Stimulated activated CD4-positive, alpha-beta T cell treated with anti-CD3 and anti-CD28 coated beads, TNF-alpha, amount 100 ng/mL, for 4 hours (primary cell): ENCODE measurements at regions not wholly inside any gene's neighbourhood (a gene's known extent, or its start where the extent isn't known, plus 50 kb on each side); places are given as distances from the start of the nearest gene placed in this dataset.

ENCODE experiments used
- DNase-seq, 3 experiments: peaks; one replicate each; pipeline ENCODE4 v3.0.0-alpha.2; 2020; ENCODE audit warnings: low read depth in 3 of 3

DNA sequence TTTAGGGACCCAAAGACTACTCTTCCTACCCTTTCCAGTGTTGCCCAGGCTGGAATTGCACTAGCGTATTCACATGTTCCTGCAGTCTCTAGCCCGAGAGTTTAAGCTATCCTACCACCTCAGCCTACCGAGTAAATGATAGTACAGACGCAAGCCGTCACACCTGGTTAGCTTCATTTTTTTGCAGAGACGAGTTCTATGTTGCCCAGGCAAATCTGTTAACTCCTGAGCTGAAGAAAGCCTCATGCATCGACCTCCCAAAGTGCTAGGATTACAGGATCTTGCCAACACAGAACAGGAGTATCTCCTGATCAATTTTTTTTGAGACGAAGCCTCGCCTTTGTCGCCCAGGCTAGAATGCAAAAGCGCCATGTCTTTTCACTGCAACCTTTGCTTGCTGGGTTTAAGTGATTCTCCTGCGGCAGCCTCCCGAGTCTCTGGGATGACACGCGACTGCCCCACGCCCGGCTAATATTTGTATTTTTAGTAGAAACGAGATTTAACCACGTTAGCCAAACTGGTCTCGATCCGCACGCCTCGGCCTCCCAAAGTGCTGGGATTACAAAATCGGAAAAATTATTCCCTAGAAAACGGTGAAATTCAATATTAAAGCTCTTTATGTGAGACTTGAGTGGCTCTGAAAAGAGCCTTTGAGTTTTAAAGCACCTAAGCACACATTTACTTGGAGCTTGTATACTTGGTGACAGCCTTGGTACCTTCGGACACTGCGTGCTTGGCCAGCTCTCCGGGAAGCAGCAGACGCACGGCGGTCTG, 128.5 kb downstream of the HFE start:
- no peak for DNase-seq

- peak in 2 of 3 experiments; percentile 43 to 56 for DNase-seq
Observed at GRCh38 chr6:26216359-26216885, 129.2 kb downstream of the HFE start.

DNA sequence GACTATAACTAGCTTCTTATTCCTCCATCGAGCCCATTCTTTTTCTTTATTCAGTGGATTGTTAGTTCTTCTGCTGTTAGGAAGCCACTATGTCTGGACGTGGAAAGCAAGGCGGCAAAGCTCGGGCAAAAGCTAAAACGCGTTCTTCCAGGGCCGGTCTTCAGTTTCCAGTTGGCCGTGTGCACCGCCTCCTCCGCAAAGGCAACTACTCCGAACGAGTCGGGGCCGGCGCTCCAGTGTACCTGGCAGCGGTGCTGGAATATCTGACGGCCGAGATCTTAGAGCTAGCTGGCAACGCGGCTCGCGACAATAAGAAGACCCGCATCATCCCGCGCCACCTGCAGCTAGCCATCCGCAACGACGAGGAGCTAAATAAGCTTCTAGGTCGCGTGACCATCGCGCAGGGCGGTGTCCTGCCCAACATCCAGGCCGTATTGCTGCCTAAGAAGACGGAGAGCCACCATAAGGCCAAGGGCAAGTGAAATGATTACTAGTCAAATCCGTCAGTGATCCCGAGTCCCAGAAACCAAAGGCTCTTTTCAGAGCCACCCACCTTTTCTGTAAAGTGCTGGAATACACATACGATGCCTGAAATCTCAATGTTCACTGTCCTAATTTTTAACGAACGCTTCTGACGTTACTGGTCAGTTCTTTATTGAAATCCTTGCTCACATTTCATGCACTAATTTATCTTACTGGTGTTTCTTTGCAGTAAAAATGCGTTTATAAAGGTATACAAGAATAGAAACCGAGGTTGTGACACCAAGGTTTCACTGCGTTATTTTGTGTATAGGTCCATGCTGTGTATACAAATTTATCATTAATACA, 129.9 kb downstream of the HFE start:
- DNase-seq: peak; percentile 50 to 56 (median 53)

- no peak for DNase-seq
Observed at GRCh38 chr6:26217714-26218075, 130.5 kb downstream of the HFE start.

- no peak for DNase-seq
Observed at GRCh38 chr6:26218824-26219223, 131.6 kb downstream of the HFE start.

GRCh38 chr6:26220145-26220970, 133.1 kb downstream of the HFE start:
- no peak for DNase-seq

DNA sequence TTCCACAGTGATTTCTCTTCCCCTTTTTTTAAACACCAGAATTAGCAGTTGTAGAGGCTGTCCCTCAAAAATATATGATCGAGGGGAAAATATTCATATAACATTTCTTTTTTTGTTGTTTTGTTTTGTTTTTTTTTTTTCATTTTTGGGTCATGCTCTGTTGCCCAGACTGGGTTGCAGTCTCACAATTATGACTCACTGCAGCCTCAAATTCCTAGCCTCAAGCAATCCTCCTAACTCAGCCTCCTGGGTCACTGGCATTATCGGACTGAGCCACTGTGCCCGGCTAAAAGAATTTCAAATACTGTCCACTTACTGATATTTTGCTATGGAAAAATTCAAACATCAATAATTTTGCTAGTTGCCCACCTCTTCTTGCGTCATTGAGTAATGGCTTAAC, 134.0 kb downstream of the HFE start:
- DNase-seq: no peak

DNA sequence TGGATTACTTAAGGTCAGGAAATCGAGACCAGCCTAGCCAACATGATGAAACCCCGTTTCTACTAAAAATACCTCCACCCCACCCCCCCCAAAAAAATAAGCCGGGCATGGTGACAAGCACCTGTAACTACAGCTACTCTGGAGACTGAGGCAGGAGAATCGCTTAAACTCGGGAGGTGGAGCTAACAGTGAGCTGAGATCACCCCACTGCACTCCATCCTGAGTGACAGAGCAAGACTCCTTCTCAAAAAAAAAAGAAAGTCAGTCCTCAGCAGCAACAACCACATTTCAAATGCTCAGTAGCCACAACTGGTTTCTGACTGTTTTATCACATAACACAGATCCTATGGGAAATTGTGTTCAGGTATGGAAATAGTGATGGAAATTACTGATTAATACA, 135.3 kb downstream of the HFE start:
- DNase-seq: no peak

GRCh38 chr6:26223228-26223627, 136.0 kb downstream of the HFE start:
- DNase-seq: no peak

GRCh38 chr6:26223650-26224546, 136.7 kb downstream of the HFE start:
- peak in 1 of 3 experiments; percentile 38 for DNase-seq

DNA sequence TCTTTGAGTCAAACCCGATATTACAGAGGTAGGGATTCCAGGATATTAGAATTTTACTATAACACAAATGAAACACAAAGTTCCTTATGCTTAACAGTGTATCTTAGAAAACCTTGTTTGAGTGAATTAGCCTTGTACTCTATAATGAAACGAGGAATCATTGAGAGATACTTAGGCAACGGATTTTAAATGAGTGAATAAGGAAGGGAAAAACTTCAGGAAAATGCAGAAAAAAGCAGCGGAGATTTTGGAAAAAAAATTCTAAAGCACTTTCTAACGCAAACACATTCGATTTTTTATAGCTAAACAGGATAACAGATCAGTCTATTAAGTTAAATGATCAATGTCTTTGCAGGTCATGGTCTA, 137.3 kb downstream of the HFE start:
- DNase-seq: no peak

- DNase-seq: no peak
Observed at GRCh38 chr6:26224940-26225847, 138.0 kb downstream of the HFE start.

DNA sequence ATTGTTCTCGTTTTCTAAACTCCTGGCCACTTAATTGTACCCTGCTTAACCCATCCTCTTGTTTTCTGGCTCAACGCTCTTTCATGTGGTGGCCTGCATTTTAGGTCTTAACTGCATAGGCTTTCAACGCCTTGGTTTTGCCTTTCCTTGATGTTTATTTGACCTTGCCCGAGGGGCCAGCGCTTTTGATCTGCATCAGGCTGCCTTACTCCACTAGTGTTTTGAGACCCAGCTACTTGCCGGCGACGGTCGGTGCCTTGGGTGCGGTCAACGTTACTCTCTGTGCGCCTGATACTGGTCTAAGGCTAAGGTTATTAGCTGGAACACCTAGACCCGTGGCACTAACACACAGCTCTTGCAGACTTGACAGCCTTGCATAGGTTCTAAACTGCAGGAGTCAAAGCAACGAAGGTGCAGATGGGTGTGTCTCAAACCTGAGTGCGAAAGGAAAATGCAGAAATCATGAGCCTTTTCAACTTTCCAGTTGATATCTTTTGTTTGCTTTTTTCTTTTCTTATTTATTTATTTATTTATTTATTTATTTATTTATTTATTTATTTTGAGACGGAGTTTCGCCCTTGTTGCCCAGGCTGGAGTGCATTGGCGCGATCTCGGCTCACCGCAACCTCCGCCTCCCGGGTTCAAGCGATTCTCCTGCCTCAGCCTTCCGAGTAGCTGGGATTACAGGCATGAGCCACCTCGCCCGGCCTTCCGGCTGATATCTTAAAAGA, 138.8 kb downstream of the HFE start:
- DNase-seq: no peak

DNA sequence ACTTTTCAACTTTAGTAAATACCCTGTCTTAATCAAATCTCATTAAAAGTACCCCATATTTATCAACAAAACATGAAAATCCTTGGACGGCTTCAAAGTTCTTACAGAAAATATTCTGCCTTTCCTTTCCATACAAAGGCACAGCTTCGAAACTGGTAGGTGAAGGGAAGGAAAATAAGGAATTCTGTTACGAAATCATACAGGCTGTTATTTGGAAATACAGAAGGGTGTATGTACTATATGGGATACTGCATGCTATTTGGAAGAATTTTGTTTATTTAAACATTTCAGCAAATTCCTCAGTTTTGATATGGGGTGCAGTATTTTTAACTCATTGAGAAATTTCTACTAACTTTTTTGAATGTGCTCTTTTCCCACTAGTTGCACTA, 138.4 kb upstream of the BTN3A2 start:
- DNase-seq: no peak

GRCh38 chr6:26230351-26230750, 134.6 kb upstream of the BTN3A2 start:
- DNase-seq: no peak

DNA sequence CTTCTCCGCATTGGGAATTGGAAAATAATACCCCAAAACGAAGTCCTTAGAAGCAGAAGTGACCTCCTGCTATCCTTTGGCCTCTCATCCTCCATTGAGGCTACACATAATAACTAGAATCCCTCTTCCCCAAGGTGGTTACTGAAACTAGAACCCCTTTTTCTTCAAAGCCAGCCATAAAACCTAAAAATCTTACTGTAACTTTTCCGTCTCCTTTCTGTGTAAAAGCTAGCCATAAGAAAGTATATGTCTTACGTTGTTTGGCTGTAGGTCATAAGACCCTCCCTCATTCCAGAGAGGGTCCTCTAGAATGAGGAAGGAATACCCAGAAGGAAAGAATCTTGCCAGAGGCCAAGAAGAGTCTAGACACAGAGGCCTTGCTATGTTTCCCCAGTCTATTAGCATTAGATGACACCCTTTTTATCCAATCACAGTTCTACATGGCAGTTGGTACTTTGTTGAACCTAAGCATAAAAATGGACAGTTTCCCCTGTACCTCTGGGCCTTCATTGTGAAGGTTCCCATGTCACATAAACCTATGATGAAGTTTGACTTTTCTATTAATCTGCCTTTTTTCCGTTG, 133.9 kb upstream of the BTN3A2 start:
- DNase-seq: no peak

GRCh38 chr6:26232306-26232939, 132.6 kb upstream of the BTN3A2 start:
- no peak for DNase-seq

DNA sequence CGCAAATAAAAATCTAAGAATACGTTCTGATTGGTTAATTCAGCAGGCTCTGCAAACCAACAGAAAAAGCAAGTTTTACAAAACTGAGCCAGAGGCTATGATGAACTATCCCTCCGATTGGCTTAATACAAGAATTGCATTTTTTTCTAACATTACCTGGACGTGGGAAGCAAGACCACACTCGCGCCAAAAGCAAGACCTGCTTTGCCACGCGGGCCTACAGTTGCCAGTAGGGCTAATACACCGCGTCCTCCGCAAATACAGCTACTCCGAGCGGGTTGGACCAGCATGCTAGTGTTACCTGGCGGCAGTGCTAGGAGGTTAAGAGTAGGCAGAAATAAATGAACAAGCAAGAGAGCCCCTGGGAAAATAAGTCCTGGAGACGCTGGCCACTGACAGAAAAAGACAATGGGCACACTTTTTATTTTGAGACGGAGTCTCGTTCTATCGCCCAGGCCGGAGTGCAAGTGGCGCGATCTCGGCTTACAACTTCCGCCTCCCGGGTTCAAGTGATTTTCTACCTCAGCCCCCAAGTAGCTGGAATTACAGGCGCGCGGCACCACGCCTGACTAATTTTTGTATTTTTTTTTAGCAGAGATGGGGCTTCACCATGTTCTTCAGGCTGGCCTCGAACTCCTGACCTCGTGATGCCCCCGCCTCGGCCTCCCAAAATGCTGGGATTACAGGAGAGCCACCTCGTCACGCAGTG, 131.9 kb upstream of the BTN3A2 start:
- no peak for DNase-seq
